Brain microvascular endothelial cell (primary cell): ENCODE measurements at regions not wholly inside any gene's neighbourhood (a gene's known extent, or its start where the extent isn't known, plus 50 kb on each side); places are given as distances from the start of the nearest gene placed in this dataset.
A peak's percentile ranks its signal among the peaks of the same experiment; 100 is the strongest.

Experiments used
- DNase-seq: peaks from one replicate; pipeline ENCODE4 v3.0.0-alpha.2; 2020
- H3K27ac ChIP-seq: fragments of 250-450 bp; sonication (Bioruptor Pico); 2 replicates; pipeline ENCODE4 v1.5.1; 2020; ENCODE audit warnings: mild to moderate bottlenecking, moderate library complexity
- H3K27me3 ChIP-seq: fragments of 250-450 bp; sonication (Bioruptor Pico); replicated peaks from 2 replicates; pipeline ENCODE4 v1.5.1; 2020; ENCODE audit warnings: mild to moderate bottlenecking
- H3K36me3 ChIP-seq: fragments of 250-450 bp; sonication (Bioruptor Pico); replicated peaks from 2 replicates; pipeline ENCODE4 v1.5.1; 2020; ENCODE audit warnings: mild to moderate bottlenecking
- H3K4me3 ChIP-seq: 2 replicates; pipeline ENCODE4 v1.5.1; 2011; ENCODE audit warnings: low read depth, mild to moderate bottlenecking, control low read depth, low read length, moderate library complexity
- in situ Hi-C: cut with HindIII; loops from 2 replicates; pipeline ENCODE4 v1.10.0; 2017; ENCODE audit warnings: low sequenced_read_pairs, low pct_ligation_motif_present
- TF ChIP-seq, protein P1 (sequence below): IDR thresholded peaks from 2 replicates; pipeline ENCODE4 v1.5.1; 2011; ENCODE audit warnings: low read depth, mild to moderate bottlenecking, moderate library complexity, low read length, control low read depth, inconsistent platforms; ENCODE audit errors: missing control alignments

DNA sequence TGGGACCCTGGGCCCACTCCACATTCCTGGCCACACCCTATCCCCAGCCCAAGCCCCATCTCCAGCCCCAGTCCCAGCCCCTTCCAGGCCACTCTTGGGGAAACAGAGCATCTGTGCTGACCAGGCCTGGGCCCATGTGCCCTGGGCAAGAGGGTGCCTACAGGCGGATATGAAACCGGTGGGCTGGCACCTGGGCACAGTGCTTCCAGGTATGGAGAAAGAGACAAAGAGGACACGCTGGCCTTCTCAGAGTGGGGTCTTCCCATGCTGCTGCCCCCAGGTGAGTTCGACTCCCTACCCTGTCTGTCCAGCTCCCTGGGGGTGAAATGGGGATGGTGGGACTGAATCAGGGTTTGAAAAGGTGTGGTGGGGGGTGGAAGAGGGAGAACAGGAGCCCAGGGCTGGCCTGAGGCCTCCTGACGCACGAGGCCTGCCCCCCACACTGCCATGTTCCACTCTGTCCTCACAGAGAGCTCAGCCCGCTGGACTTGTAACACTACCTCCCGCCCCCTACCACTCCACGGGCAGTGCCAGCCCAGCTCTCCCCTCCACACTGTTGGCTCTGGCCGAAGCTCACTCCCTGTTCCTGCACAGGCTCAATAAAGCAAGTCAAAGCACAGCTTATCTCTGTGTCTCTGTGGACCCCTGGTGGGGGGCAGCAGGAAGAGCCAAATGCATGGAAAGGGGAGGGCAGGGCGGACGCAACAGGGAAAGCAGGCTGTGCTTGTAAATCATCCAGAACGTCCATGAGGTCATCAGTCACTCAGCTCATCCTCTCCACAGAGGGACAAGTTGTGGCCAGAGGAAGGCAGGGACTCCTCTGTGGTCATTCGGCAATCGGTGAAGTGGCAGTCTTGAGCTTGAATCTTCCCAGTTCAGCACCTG lies 71.1 kb upstream of the TMEM97 start:
- no peak for DNase-seq
- in situ Hi-C loops = no loop called here
- Histone ChIP-seq H3K27ac (no peak overlapping the region), H3K36me3 (no peaks in the 10 kb centered on the region), H3K4me3 (no peak overlapping the region), H3K27me3 (no peaks in the 10 kb centered on the region)
- TF ChIP-seq, protein P1, sequence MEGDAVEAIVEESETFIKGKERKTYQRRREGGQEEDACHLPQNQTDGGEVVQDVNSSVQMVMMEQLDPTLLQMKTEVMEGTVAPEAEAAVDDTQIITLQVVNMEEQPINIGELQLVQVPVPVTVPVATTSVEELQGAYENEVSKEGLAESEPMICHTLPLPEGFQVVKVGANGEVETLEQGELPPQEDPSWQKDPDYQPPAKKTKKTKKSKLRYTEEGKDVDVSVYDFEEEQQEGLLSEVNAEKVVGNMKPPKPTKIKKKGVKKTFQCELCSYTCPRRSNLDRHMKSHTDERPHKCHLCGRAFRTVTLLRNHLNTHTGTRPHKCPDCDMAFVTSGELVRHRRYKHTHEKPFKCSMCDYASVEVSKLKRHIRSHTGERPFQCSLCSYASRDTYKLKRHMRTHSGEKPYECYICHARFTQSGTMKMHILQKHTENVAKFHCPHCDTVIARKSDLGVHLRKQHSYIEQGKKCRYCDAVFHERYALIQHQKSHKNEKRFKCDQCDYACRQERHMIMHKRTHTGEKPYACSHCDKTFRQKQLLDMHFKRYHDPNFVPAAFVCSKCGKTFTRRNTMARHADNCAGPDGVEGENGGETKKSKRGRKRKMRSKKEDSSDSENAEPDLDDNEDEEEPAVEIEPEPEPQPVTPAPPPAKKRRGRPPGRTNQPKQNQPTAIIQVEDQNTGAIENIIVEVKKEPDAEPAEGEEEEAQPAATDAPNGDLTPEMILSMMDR = no peak

DNA sequence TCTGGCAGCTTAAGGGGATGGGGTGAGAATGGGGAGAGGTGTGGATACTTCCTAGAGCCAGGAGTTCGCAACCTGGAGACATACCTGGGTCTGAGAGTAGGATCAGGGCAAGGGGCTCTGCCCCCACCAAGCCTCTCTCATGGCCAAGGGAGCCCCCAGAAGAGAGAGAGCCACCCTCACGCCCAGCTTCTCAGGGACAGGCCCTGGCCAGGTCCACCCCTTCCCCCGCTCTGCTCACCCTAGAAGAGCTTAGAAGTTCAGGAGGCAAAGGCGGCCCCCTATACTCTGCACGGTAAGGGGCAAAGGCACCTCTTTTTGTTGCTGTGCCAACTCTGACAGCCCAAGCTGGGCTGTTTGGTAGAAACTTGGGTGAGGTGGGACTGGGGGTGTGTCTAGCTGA lies 69.3 kb upstream of the TMEM97 start:
- TF ChIP-seq, protein P1 = no peak

DNA sequence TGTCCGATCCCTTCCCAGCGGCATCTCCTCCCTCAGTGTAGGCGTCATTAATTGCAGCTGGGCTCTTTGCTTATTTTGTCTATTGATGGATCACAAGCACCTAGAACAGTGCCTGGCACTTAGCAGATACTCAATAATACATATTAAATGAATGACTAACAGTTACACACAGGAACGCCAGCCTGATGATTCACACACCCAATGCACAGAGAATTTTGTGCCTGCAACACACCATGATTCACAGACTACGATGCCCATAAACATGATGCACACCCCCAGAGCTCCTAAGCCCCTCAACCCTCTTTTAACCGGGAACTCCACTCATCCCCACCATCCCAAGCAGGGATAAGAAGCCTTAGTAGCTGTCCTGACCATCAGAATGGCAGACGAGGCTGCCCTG lies 66.6 kb upstream of the TMEM97 start:
- DNase-seq = peak; percentile 18
- TF ChIP-seq, protein P1 = no peak
- Histone ChIP-seq H3K36me3 (no peaks in the 10 kb centered on the region), H3K27ac (no peak overlapping the region), H3K27me3 (peaks cover 2% of the 10 kb centered on the region), H3K4me3 (no peak overlapping the region)
- in situ Hi-C loops = no loop called here

More for the DNA sequence above, 69.3 kb upstream of the TMEM97 start:
- no peak overlapping the region for H3K4me3 ChIP-seq
- no peak for DNase-seq
- H3K27ac ChIP-seq = no peak overlapping the region
- no peaks in the 10 kb centered on the region for H3K27me3 ChIP-seq
- in situ Hi-C loops = no loop called here
- no peaks in the 10 kb centered on the region for H3K36me3 ChIP-seq

DNA sequence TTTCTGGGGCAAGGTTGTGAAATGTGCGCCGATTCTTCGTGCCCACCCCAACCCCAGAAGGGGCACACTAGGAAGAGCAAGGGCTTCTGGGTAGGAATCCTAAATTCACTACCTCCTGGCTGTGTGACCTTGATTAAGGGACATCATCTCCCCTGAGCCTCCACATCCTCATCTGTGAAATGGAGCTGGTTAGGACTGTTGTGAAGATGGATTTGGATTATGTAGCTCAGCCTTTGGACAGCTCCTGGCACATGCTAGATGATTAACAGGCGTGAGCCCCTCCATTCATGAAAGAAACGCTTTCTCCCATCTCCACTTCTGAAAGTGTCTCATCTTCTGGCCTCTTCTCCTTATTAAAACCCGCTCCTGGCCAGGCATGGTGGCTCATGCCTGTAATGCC lies 65.3 kb upstream of the TMEM97 start:
- Histone ChIP-seq H3K27me3 (peaks cover 2% of the 10 kb centered on the region), H3K4me3 (no peak overlapping the region), H3K27ac (no peak overlapping the region), H3K36me3 (no peaks in the 10 kb centered on the region)
- TF ChIP-seq, protein P1 = no peak
- no peak for DNase-seq
- in situ Hi-C loops = no loop called here

DNA sequence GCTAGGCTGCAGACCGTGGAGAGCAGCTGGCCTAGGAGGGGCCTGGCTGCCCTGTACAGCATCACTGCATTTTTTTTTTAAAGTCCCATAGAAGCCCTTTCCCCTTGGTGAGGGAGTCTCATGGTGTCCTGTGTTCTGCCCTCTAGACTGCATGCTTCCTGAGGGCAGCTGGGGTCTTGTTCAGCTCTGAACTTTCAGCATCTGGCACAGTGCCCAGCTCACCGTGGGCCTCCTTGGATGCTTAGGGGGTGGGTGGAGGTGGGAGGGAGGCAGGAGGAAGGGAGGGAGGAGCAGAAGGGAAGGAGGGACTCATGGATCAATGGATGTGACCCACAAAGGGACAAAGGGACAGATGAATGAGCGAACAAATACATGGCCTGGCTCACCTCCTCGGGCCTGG lies 63.4 kb upstream of the TMEM97 start:
- DNase-seq = no peak
- TF ChIP-seq, protein P1 = no peak
- no peak overlapping the region for H3K27ac ChIP-seq
- no peaks in the 10 kb centered on the region for H3K36me3 ChIP-seq
- H3K27me3 ChIP-seq = peaks cover 2% of the 10 kb centered on the region
- H3K4me3 ChIP-seq = no peak overlapping the region
- in situ Hi-C loops = no loop called here

DNA sequence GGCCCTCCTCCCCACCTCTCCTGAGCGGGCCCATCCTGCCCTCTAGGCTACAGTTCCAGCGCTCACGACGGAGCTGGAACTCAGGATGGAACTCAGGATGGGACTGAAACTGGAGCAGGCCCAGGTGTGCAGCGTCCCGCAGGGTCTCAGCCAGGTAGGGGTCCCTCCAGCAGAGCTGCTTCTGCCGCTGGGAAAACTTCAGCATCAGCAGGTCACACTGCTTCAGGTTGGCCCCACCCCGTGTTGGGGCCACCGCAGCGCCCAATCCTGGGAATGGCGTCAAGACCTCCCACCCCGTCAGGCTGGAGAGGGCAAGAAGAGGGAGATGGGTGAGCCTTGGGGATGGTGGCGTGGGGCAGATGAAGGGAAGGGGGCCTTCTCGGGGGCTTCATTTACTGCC lies 62.6 kb upstream of the TMEM97 start:
- TF ChIP-seq, protein P1 = no peak
- H3K27ac ChIP-seq = no peak overlapping the region
- no peaks in the 10 kb centered on the region for H3K36me3 ChIP-seq
- in situ Hi-C loops = no loop called here
- no peak for DNase-seq
- H3K27me3 ChIP-seq = peaks cover 2% of the 10 kb centered on the region
- no peak overlapping the region for H3K4me3 ChIP-seq
